ENCODE measurements at regions not wholly inside any gene's neighbourhood (a gene's known extent, or its start where the extent isn't known, plus 50 kb on each side); places are given as distances from the start of the nearest gene placed in this dataset.
"Not testable (repeated sequence)": the region's sequence is repeated elsewhere in the genome, so short reads cannot be mapped to it uniquely, and the experiment has no call there.

DNA sequence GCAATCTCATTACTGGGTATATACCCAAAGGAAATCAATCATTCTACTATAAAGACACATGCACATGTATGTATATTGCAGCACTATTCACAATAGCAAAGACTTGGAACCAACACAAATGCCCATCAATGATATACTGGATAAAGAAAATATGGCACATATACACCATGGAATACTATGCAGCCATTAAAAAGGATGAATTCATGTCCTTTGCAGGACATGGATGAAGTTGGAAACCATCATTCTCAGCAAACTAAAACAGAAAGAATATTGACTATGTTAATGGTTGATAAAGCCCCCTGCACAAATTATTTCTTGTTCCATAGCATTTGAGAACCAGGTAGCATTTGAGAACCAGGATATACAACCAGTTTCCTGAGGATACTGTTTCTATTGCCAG lies 327.2 kb upstream of the SLC39A10 start:
- not testable (repeated sequence) for H3K4me2 ChIP-seq (ENCODE audit: insufficient read depth in 1 of 2, low read depth in 2 of 2, low read length in 2 of 2)

More for the DNA sequence above, 327.2 kb upstream of the SLC39A10 start:
- H3K4me3 ChIP-seq (ENCODE audit: extremely low read depth in 1 of 4, insufficient read depth in 2 of 4, low read depth in 3 of 4, low read length in 4 of 4); H4K5ac ChIP-seq (ENCODE audit: insufficient read length, low read depth, low read length); H4K20me1 ChIP-seq (replicated peaks in 1 of 2; ENCODE audit: control insufficient read depth in 1 of 2, insufficient read depth in 2 of 2, low read length in 2 of 2); H2BK5ac ChIP-seq (ENCODE audit: low read depth, low read length); H3K18ac ChIP-seq (ENCODE audit: extremely low read depth, low read length); H3K4ac ChIP-seq (replicated peaks; ENCODE audit: insufficient read length, low read depth, low read length); H3K56ac ChIP-seq (replicated peaks; ENCODE audit: insufficient read length, low read depth, low read length); H3K23me2 ChIP-seq (ENCODE audit: low read depth, low read length); H4K91ac ChIP-seq (replicated peaks; ENCODE audit: insufficient read length, low read length); H3K9me3 ChIP-seq (ENCODE audit: insufficient read depth in 2 of 2, low read depth in 1 of 2, low read length in 1 of 2); H2BK12ac ChIP-seq (ENCODE audit: low read depth, low read length); H2BK20ac ChIP-seq (ENCODE audit: low read length); H3K36me3 ChIP-seq (ENCODE audit: control insufficient read depth in 2 of 4, insufficient read depth in 4 of 4, low read length in 3 of 4); H3K27me3 ChIP-seq (replicated peaks in 1 of 4; ENCODE audit: control insufficient read depth in 3 of 4, extremely low read depth in 1 of 4, insufficient read depth in 3 of 4, low read length in 3 of 4); H4K8ac ChIP-seq (ENCODE audit: extremely low read depth, insufficient read depth, low read length); DNase-seq (ENCODE audit: low read depth in 1 of 2, low spot score in 2 of 2); H2AK5ac ChIP-seq (ENCODE audit: low read depth, low read length); H3K9ac ChIP-seq (replicated peaks in 1 of 4; ENCODE audit: extremely low read depth in 1 of 4, low read depth in 3 of 4, low read length in 3 of 4); FAIRE-seq; H3K4me1 ChIP-seq (replicated peaks in 1 of 4; ENCODE audit: control insufficient read depth in 3 of 4, insufficient read depth in 4 of 4, low read length in 3 of 4); H3K79me1 ChIP-seq (ENCODE audit: low read depth, low read length); H3K79me2 ChIP-seq (ENCODE audit: control insufficient read depth in 1 of 2, insufficient read depth in 2 of 2, low read length in 2 of 2); H3K27ac ChIP-seq (ENCODE audit: low read depth, low read length); H2AFZ ChIP-seq (ENCODE audit: low read length); H3K14ac ChIP-seq (ENCODE audit: insufficient read length); POLR2A ChIA-PET (ENCODE audit: partially characterized antibody); H2BK15ac ChIP-seq (ENCODE audit: low read length); H3K23ac ChIP-seq (ENCODE audit: insufficient read length); H2BK120ac ChIP-seq (replicated peaks; ENCODE audit: low read depth, low read length): not testable (repeated sequence)
- CTCF ChIA-PET (ENCODE audit: partially characterized antibody), result interaction anchor here (1.4 kb wide), 1 partner anchor 11 kb away, joined by 3 read pairs; no protein-coding TSS in a partner anchor
